ENCODE measurements at regions not wholly inside any gene's neighbourhood (a gene's known extent, or its start where the extent isn't known, plus 50 kb on each side); places are given as distances from the start of the nearest gene placed in this dataset.

- TF ChIP-seq, protein P1, sequence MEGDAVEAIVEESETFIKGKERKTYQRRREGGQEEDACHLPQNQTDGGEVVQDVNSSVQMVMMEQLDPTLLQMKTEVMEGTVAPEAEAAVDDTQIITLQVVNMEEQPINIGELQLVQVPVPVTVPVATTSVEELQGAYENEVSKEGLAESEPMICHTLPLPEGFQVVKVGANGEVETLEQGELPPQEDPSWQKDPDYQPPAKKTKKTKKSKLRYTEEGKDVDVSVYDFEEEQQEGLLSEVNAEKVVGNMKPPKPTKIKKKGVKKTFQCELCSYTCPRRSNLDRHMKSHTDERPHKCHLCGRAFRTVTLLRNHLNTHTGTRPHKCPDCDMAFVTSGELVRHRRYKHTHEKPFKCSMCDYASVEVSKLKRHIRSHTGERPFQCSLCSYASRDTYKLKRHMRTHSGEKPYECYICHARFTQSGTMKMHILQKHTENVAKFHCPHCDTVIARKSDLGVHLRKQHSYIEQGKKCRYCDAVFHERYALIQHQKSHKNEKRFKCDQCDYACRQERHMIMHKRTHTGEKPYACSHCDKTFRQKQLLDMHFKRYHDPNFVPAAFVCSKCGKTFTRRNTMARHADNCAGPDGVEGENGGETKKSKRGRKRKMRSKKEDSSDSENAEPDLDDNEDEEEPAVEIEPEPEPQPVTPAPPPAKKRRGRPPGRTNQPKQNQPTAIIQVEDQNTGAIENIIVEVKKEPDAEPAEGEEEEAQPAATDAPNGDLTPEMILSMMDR (IDR thresholded peaks at IDR 0.05) = no peak
- no peak for TF ChIP-seq POLR2A (IDR thresholded peaks at IDR 0.05)
Measured at GRCh38 chr5:1701884-1702283, 97.8 kb downstream of the MRPL36 start.
